PC-9 (cell line): ENCODE measurements at regions not wholly inside any gene's neighbourhood (a gene's known extent, or its start where the extent isn't known, plus 50 kb on each side); places are given as distances from the start of the nearest gene placed in this dataset.

Experiments used
- BruUV-seq: library from RNA; stranded (reverse); fragments of 400-500 nt; replicated peaks from 2 replicates; lab custom pipeline; 2021; lab: Mats Ljungman, UMichigan
- CTCF ChIA-PET: fragments of 300-600 bp; sonication (Branson Sonifier 250); formaldehyde crosslinking; loops from one replicate; lab custom pipeline; 2022; ENCODE audit warnings: antibody characterized with exemption; lab: Charles Lee
- POLR2A ChIA-PET: fragments of 300-600 bp; sonication (Branson Sonifier 250); formaldehyde crosslinking; loops from one replicate; lab custom pipeline; 2022; ENCODE audit warnings: antibody characterized with exemption; ENCODE audit not compliant: unreplicated experiment; lab: Charles Lee
- DNase-seq, 2 experiments: peaks; one replicate each; pipeline versions ENCODE4 v3.0.0 to v3.0.0-alpha.2; 2015 to 2022; ENCODE audit warnings: mixed read lengths in 1 of 2
- H2AFZ ChIP-seq: fragments of 200-600 bp; sonication (generic); 2 replicates; pipeline ENCODE4 v1.8.1; 2017; ENCODE audit warnings: antibody characterized with exemption
- H3F3A ChIP-seq: fragments of 200-600 bp; sonication (generic); 2 replicates; pipeline ENCODE4 v1.8.1; 2017; ENCODE audit warnings: antibody characterized with exemption, mild to moderate bottlenecking, low read depth; ENCODE audit not compliant: insufficient read depth
- H3K27ac ChIP-seq: fragments of 200-600 bp; sonication (generic); 2 replicates; pipeline ENCODE4 v1.6.1; 2016; ENCODE audit warnings: mixed run types
- H3K27me3 ChIP-seq: fragments of 200-600 bp; sonication (generic); 2 replicates; pipeline ENCODE4 v1.6.1; 2016; ENCODE audit warnings: low read depth, mixed run types; ENCODE audit not compliant: insufficient read depth
- H3K36me3 ChIP-seq: fragments of 200-600 bp; sonication (generic); 2 replicates; pipeline ENCODE4 v1.6.1; 2016; ENCODE audit warnings: low read depth, mixed run types
- H3K4me1 ChIP-seq: fragments of 200-600 bp; sonication (generic); replicated peaks from 2 replicates; pipeline ENCODE4 v1.6.1; 2016; ENCODE audit warnings: mixed run types; ENCODE audit not compliant: insufficient read depth
- H3K4me2 ChIP-seq: fragments of 200-600 bp; sonication (generic); 2 replicates; pipeline ENCODE4 v1.6.1; 2017; ENCODE audit warnings: mixed run types
- H3K4me3 ChIP-seq: fragments of 200-600 bp; sonication (generic); 2 replicates; pipeline ENCODE4 v1.6.1; 2016; ENCODE audit warnings: mixed run types
- H3K79me2 ChIP-seq: fragments of 200-600 bp; sonication (generic); 2 replicates; pipeline ENCODE4 v1.6.1; 2017; ENCODE audit warnings: low read depth, mixed run types
- H3K9me2 ChIP-seq: fragments of 200-600 bp; sonication (generic); 2 replicates; pipeline ENCODE4 v1.8.1; 2017; ENCODE audit warnings: mild to moderate bottlenecking; ENCODE audit not compliant: insufficient read depth
- H3K9me3 ChIP-seq: fragments of 200-600 bp; sonication (generic); 2 replicates; pipeline ENCODE4 v1.8.1; 2016; ENCODE audit warnings: low read depth; ENCODE audit not compliant: insufficient read depth
- H4K20me1 ChIP-seq: fragments of 200-600 bp; sonication (generic); 2 replicates; pipeline ENCODE4 v1.8.1; 2017; ENCODE audit not compliant: insufficient read depth
- EZH2 ChIP-seq: fragments of 200-600 bp; sonication (generic); IDR thresholded peaks from 2 replicates; pipeline ENCODE4 v1.8.0; 2017; ENCODE audit warnings: antibody characterized with exemption, low read depth
- intact Hi-C: fragments of 100-400 bp; cut with micrococcal nuclease; formaldehyde crosslinking; loops from one replicate; pipeline ENCODE4 v1.10.0; 2022; ENCODE audit not compliant: unreplicated experiment
- TF ChIP-seq, protein P1 (sequence below): fragments of 200-600 bp; sonication (generic); conservative IDR thresholded peaks from 2 replicates; pipeline ENCODE4 v1.6.1; 2017; ENCODE audit warnings: mixed run types, antibody characterized with exemption, mild to moderate bottlenecking, moderate library complexity

DNA sequence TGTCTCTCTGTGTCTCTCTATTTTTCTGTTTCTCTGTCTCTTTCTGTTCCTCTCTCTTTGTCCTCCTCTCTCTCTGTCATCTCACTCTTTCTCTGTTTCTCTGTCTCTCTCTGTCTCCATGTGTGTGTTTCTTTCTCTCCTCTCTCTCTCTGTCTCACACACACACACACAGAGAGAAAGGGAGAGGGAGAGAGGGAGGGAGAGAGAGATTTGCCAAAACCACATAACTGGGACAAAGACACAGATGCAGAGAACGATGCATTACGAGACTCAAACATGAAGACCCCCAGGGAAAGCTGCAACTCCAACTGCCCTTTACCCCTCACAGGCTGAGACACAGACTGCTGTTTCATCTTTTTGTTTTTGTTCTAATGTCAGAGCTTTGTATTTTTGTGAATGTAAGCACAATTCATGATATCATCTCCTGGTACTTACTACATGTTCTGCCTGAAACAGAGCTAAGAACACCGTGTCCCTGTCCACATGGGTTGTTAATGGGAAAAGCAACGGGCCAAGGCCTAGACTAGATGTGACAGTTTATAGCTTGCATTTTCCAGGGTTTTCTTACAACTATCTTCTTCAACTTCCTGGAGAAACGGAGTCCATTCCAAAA, 177.1 kb upstream of the ARID1B start:
- no TSS peak for BruUV-seq
- Histone ChIP-seq H3K4me1 (no peaks in the 10 kb centered on the region), H3K9me3 (no peaks in the 10 kb centered on the region), H3K4me3 (no peak overlapping the region), H3K36me3 (no peaks in the 10 kb centered on the region), H3F3A (no peaks in the 10 kb centered on the region), H3K27me3 (no peaks in the 10 kb centered on the region), H2AFZ (no peak overlapping the region), H3K79me2 (no peaks in the 10 kb centered on the region), H3K9me2 (no peaks in the 10 kb centered on the region), H4K20me1 (no peaks in the 10 kb centered on the region), H3K4me2 (no peak overlapping the region), H3K27ac (no peak overlapping the region)
- DNase-seq = no peak
- intact Hi-C loops = no loop called here
- ChIA-PET CTCF (interaction anchor here (0.6 kb wide), 1 partner anchor 207 kb away, joined by 5 read pairs; no protein-coding TSS in a partner anchor), POLR2A (no interaction called here)
- no peak for TF ChIP-seq EZH2
- TF ChIP-seq, protein P1, sequence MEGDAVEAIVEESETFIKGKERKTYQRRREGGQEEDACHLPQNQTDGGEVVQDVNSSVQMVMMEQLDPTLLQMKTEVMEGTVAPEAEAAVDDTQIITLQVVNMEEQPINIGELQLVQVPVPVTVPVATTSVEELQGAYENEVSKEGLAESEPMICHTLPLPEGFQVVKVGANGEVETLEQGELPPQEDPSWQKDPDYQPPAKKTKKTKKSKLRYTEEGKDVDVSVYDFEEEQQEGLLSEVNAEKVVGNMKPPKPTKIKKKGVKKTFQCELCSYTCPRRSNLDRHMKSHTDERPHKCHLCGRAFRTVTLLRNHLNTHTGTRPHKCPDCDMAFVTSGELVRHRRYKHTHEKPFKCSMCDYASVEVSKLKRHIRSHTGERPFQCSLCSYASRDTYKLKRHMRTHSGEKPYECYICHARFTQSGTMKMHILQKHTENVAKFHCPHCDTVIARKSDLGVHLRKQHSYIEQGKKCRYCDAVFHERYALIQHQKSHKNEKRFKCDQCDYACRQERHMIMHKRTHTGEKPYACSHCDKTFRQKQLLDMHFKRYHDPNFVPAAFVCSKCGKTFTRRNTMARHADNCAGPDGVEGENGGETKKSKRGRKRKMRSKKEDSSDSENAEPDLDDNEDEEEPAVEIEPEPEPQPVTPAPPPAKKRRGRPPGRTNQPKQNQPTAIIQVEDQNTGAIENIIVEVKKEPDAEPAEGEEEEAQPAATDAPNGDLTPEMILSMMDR = no peak

DNA sequence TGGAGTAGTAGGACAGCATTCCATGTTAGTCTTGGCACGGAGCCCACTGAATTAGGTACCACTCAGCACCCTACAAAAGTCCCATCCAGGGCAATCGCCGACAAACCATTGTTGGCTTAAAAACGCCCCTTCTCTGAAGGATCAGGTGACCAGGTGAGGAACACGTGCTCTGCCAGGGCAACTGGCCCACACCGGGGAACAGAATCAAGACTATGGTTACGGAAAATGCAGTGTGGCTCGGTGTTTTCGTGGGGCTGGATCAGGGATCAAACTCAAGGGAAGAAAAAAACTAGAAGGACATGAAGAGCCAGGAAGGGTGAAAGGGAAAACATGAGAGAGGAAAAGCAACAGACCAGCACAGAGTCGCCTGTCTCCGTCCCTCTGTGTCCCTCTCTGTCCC, 177.8 kb upstream of the ARID1B start:
- BruUV-seq = no TSS peak
- Histone ChIP-seq H3K4me1 (no peaks in the 10 kb centered on the region), H3F3A (no peaks in the 10 kb centered on the region), H2AFZ (no peak overlapping the region), H3K9me3 (no peaks in the 10 kb centered on the region), H4K20me1 (no peaks in the 10 kb centered on the region), H3K27me3 (no peaks in the 10 kb centered on the region), H3K4me2 (no peak overlapping the region), H3K27ac (no peak overlapping the region), H3K36me3 (no peaks in the 10 kb centered on the region), H3K4me3 (no peak overlapping the region), H3K9me2 (no peaks in the 10 kb centered on the region), H3K79me2 (no peaks in the 10 kb centered on the region)
- TF ChIP-seq, protein P1 = no peak
- no peak for TF ChIP-seq EZH2
- intact Hi-C loops = no loop called here
- ChIA-PET CTCF (no interaction called here), POLR2A (no interaction called here)
- DNase-seq = no peak

DNA sequence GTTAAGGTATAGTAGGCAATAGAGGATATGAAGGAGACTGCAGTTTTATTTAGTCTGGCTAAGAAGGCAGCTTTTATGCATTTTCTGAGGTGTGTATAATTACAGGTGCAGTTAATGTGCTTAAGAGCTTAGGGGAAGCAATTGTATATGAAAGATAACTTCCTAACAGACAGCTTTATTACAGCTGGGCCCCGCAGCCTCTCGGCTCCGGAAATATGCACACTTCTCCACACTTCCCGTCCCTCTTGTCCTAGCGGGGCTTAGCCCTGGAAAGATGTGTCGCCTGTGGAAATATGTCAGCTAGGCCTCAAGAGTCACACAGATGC, 178.4 kb upstream of the ARID1B start:
- POLR2A ChIA-PET = no interaction called here
- no peaks in the 10 kb centered on the region for H3K36me3 ChIP-seq
- H3K79me2 ChIP-seq = no peaks in the 10 kb centered on the region
- no peak overlapping the region for H3K27ac ChIP-seq
- no peak overlapping the region for H3K4me2 ChIP-seq
- H3F3A ChIP-seq = no peaks in the 10 kb centered on the region
- no peaks in the 10 kb centered on the region for H3K27me3 ChIP-seq
- H2AFZ ChIP-seq = no peak overlapping the region
- H3K9me3 ChIP-seq = no peaks in the 10 kb centered on the region
- CTCF ChIA-PET = no interaction called here
- H3K4me1 ChIP-seq = no peaks in the 10 kb centered on the region
- TF ChIP-seq EZH2 = no peak
- TF ChIP-seq, protein P1 = no peak
- H3K4me3 ChIP-seq = no peak overlapping the region
- no peaks in the 10 kb centered on the region for H3K9me2 ChIP-seq
- DNase-seq = no peak
- intact Hi-C loops = no loop called here
- no TSS peak for BruUV-seq
- no peaks in the 10 kb centered on the region for H4K20me1 ChIP-seq
